Esophagus muscularis mucosa (tissue), 4 donors: ENCODE measurements at regions not wholly inside any gene's neighbourhood (a gene's known extent, or its start where the extent isn't known, plus 50 kb on each side); places are given as distances from the start of the nearest gene placed in this dataset.
A peak's percentile ranks its signal among the peaks of the same experiment; 100 is the strongest.

Experiments used
- DNase-seq: peaks from one replicate; pipeline ENCODE4 v3.0.0-alpha.2; 2017; ENCODE audit errors: extremely low spot score
- H3K27ac ChIP-seq, 4 donors: fragments of 200-600 bp; sonication (generic); replicated peaks in 1 of 4; 1 replicate in 3 of 4; 2 replicates in 1 of 4; pipeline ENCODE4 v1.5.1; 2016 to 2019; ENCODE audit warnings: mild to moderate bottlenecking in 1 of 4
- H3K27me3 ChIP-seq, 4 donors: fragments of 200-600 bp; sonication (generic); one replicate each; pipeline versions ENCODE4 v1.5.1 to v1.6.0; 2016 to 2019
- H3K36me3 ChIP-seq, 4 donors: fragments of 200-600 bp; sonication (generic); one replicate each; pipeline ENCODE4 v1.5.1; 2016 to 2019
- H3K4me1 ChIP-seq, 4 donors: fragments of 200-600 bp; sonication (generic); one replicate each; pipeline ENCODE4 v1.5.1; 2016 to 2019
- H3K4me3 ChIP-seq, 4 donors: fragments of 200-600 bp; sonication (generic); 1 replicate in 2 of 4; 2 replicates in 2 of 4; pipeline ENCODE4 v1.5.1; 2016 to 2019; ENCODE audit warnings: mild to moderate bottlenecking in 4 of 4, moderate library complexity in 1 of 4
- H3K9me3 ChIP-seq, 4 donors: fragments of 200-600 bp; sonication (generic); 1 replicate in 3 of 4; 2 replicates in 1 of 4; pipeline ENCODE4 v1.5.1; 2016 to 2019
- EP300 ChIP-seq: sonication (generic); formaldehyde crosslinking; IDR thresholded peaks from one replicate; pipeline ENCODE4 v1.6.1; 2017; ENCODE audit warnings: antibody characterized with exemption
- POLR2A ChIP-seq: fragments of 450-650 bp; IDR thresholded peaks from one replicate; pipeline ENCODE4 v1.6.1; 2017; ENCODE audit warnings: antibody characterized with exemption, moderate library complexity, mild to moderate bottlenecking, low read depth
- POLR2AphosphoS5 ChIP-seq, 2 donors: sonication (generic); formaldehyde crosslinking; IDR thresholded peaks; one replicate each; pipeline ENCODE4 v1.6.1; 2017; ENCODE audit warnings: antibody characterized with exemption in 2 of 2
- WGBS: methylation state at CpG from one replicate; pipeline ENCODE4 v1.1.5; 2018; 5-methylcytosine and 5-hydroxymethylcytosine counted together
- intact Hi-C: fragments of 100-400 bp; cut with DNase I; formaldehyde crosslinking; loops from one replicate; pipeline ENCODE4 v1.15.1; 2023
- TF ChIP-seq, protein P1 (sequence below), 3 experiments: fragments of 200-600 bp in 2 of 3; fragments of 450-650 bp in 1 of 3; sonication (generic) in 2 of 3; IDR thresholded peaks; one replicate each; pipeline ENCODE4 v1.5.1; 2017 to 2019; ENCODE audit warnings: antibody characterized with exemption in 3 of 3, mild to moderate bottlenecking in 2 of 3, moderate library complexity in 1 of 3

DNA sequence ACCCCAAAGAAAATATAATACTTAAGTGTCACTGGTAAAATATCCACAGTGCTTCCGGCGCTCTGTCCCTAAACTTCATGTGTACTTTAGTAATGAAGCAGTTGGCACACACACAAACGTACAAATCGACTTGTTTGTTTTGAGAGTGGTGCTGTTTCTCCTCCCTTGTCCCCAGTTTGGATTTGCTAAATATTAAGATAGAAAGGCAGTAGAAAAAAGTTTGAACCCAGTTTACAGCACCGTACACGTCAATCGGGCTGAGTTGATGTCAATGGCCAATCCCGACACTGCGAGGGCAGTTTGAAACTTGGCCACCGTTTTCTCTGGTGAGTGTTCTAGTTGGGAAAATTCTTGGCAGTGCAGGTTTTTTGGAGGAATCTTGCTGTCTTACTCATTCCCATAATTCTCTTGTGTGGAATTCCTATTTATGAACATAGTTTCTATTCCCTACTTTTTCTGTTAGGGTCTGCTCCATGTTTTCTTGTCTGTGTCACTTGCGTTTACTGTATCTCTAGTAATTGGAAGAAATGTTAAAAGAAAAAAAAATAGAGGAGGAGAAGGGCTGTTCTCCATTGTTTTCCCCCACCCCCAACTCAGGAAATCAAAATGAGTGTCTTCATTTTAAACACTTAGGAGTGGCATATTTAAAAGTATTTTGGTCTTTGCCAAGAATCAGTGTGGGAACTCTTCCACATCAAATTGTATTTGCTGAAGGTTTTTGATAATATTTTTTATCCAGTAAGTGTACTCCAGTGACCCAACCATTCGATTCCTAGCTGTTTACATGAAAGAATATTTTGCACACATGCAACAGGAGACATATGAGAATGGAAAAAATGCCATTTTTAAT is 72.3 kb downstream of the OR2B2 start:
- intact Hi-C loops = loop anchor here (2.0 to 10.0 kb wide), 3 partner anchors 25 to 1815 kb away; a partner anchor contains a TSS
- 8% methylated on average over 12 of the region's 12 CpGs for WGBS
- no peak for DNase-seq
- Histone ChIP-seq H3K4me3 (peak overlapping the region; percentile 69 to 90 (median 77)), H3K27ac (peak overlapping the region in 3 of 4 donors; percentile 94 to 96 (median 96)), H3K4me1 (peaks cover 18 to 30% (median 27%) of the 10 kb centered on the region in 4 donors), H3K36me3 (no peaks in the 10 kb centered on the region), H3K9me3 (no peaks in the 10 kb centered on the region), H3K27me3 (peaks cover 0 to 3% (median 0%) of the 10 kb centered on the region in 4 donors)
- TF ChIP-seq POLR2A = no peak
- TF ChIP-seq POLR2AphosphoS5 (IDR thresholded peaks at IDR 0.05) = peak in 1 of 2 donors; percentile 23

DNA sequence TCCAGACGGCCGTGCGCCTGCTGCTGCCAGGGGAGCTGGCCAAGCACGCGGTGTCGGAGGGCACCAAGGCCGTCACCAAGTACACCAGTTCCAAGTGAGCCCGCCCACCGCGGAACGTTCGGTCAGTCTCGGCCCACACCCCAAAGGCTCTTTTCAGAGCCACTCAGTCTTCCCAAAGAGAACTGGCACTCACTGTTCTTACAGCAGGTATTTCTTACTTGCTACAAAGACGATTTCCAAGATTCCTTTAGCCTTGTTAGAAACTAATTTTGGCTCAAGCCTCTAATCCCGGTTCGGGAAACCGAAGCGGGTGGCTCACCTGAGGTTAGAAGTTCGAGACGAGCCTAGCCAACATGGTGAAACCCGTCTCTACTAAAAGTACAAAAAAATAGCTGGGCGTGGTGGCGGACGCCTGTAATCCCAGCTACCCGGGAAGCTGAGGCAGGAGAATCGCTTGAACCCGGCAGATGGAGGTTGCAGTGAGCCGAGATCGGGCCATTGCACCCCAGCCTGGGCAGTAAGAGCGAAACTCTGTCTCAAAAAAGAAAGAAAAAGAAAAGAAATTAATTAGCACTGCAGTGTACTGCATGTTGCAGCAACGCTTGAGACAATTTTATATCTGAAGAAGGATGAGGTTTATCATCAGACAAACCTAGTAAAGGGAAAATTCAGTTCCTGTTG is 73.1 kb downstream of the OR2B2 start:
- peaks cover 0 to 3% (median 0%) of the 10 kb centered on the region in 4 donors for H3K27me3 ChIP-seq
- H3K27ac ChIP-seq = peak overlapping the region; percentile 89 to 96 (median 95)
- DNase-seq = peak; percentile 92
- WGBS = 1% methylated on average over 27 of the region's 31 CpGs
- H3K9me3 ChIP-seq = no peaks in the 10 kb centered on the region
- peak overlapping the region; percentile 69 to 90 (median 77) for H3K4me3 ChIP-seq
- TF ChIP-seq, protein P1, sequence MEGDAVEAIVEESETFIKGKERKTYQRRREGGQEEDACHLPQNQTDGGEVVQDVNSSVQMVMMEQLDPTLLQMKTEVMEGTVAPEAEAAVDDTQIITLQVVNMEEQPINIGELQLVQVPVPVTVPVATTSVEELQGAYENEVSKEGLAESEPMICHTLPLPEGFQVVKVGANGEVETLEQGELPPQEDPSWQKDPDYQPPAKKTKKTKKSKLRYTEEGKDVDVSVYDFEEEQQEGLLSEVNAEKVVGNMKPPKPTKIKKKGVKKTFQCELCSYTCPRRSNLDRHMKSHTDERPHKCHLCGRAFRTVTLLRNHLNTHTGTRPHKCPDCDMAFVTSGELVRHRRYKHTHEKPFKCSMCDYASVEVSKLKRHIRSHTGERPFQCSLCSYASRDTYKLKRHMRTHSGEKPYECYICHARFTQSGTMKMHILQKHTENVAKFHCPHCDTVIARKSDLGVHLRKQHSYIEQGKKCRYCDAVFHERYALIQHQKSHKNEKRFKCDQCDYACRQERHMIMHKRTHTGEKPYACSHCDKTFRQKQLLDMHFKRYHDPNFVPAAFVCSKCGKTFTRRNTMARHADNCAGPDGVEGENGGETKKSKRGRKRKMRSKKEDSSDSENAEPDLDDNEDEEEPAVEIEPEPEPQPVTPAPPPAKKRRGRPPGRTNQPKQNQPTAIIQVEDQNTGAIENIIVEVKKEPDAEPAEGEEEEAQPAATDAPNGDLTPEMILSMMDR (IDR thresholded peaks at IDR 0.05) = no peak
- TF ChIP-seq POLR2AphosphoS5 (IDR thresholded peaks at IDR 0.05) (no peak), EP300 (no peak), POLR2A (no peak)
- intact Hi-C loops = loop anchor here (2.0 to 10.0 kb wide), 3 partner anchors 26 to 1814 kb away; a partner anchor contains a TSS
- H3K4me1 ChIP-seq = peaks cover 18 to 30% (median 27%) of the 10 kb centered on the region in 4 donors
- H3K36me3 ChIP-seq = peaks cover 0 to 3% (median 0%) of the 10 kb centered on the region in 4 donors

DNA sequence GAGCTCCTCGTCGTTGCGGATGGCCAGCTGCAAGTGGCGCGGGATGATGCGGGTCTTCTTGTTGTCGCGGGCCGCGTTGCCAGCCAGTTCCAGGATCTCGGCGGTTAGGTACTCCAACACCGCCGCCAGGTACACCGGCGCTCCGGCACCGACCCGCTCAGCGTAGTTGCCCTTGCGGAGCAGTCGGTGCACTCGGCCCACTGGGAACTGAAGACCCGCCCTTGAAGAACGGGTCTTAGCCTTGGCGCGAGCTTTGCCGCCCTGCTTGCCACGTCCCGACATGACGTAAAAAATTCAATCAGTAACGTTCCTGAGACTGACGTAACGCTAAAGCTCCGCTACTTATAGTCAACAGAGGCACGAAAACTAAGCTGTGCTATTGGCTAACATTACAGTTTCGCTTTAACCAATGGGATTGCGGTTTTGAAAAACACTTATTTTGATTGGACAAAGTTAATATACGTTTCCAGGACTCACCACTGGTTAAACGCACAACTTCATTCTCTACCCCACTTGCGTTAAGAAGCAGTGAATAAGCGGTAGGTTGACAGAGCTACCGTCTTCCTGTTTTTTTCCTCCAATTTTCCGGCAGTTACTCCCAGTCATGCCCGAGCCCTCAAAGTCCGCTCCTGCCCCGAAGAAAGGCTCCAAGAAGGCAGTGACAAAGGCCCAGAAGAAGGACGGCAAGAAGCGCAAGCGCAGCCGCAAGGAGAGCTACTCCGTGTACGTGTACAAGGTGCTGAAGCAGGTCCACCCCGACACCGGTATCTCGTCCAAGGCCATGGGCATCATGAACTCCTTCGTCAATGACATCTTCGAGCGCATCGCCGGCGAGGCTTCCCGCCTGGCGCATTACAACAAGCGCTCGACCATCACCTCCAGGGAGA is 73.9 kb downstream of the OR2B2 start:
- peak; percentile 95 to 99 for TF ChIP-seq POLR2AphosphoS5 (IDR thresholded peaks at IDR 0.05)
- peak; percentile 43 for TF ChIP-seq POLR2A
- TF ChIP-seq, protein P1 (IDR thresholded peaks at IDR 0.05) = peak in 1 of 3 experiments; percentile 14
- no peak for TF ChIP-seq EP300
- peak; percentile 93 for DNase-seq
- peaks cover 18 to 30% (median 27%) of the 10 kb centered on the region in 4 donors for H3K4me1 ChIP-seq
- H3K27me3 ChIP-seq = peaks cover 0 to 3% (median 0%) of the 10 kb centered on the region in 4 donors
- H3K9me3 ChIP-seq = no peaks in the 10 kb centered on the region
- H3K36me3 ChIP-seq = peaks cover 0 to 4% (median 0%) of the 10 kb centered on the region in 4 donors
- intact Hi-C loops = loop anchor here (2.0 to 10.0 kb wide), 3 partner anchors 26 to 1814 kb away; a partner anchor contains a TSS
- under 1% methylated on average over 48 of the region's 66 CpGs for WGBS
- peak overlapping the region; percentile 69 to 90 (median 77) for H3K4me3 ChIP-seq
- peak overlapping the region; percentile 89 to 96 (median 95) for H3K27ac ChIP-seq

DNA sequence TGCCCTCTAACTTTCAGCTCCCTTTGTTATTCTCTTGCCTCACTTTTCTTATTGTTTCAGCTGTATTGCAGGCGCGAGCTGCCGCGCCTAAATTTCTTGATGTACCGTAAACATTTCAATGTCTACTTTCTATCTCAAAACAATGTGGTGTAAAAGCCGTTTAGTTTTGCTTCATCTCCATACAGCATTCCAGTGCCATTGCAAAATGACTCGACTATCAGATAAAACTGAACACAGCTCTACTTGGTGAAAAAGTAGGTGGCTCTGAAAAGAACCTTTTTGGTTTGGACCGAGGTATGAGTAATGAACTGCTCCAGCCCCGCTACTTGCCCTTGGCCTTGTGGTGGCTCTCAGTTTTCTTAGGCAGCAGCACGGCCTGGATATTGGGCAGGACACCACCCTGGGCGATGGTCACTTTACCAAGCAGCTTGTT is 74.6 kb downstream of the OR2B2 start:
- WGBS = under 1% methylated on average over 9 of the region's 11 CpGs
- peaks cover 0 to 4% (median 0%) of the 10 kb centered on the region in 4 donors for H3K36me3 ChIP-seq
- H3K4me3 ChIP-seq = peak overlapping the region; percentile 69 to 90 (median 77)
- no peak for TF ChIP-seq POLR2A
- DNase-seq = no peak
- peaks cover 0 to 3% (median 0%) of the 10 kb centered on the region in 4 donors for H3K27me3 ChIP-seq
- peaks cover 18 to 30% (median 27%) of the 10 kb centered on the region in 4 donors for H3K4me1 ChIP-seq
- H3K27ac ChIP-seq = peak overlapping the region; percentile 89 to 96 (median 95)
- intact Hi-C loops = loop anchor here (2.0 to 10.0 kb wide), 3 partner anchors 27 to 1813 kb away; a partner anchor contains a TSS
- H3K9me3 ChIP-seq = no peaks in the 10 kb centered on the region
